DMS 273 treated with DMSO at 0.1 percent for 48 hours (cell line): ENCODE measurements at regions not wholly inside any gene's neighbourhood (a gene's known extent, or its start where the extent isn't known, plus 50 kb on each side); places are given as distances from the start of the nearest gene placed in this dataset.

Source experiments
- DNase-seq: peaks from one replicate; lab custom pipeline; 2025; lab: John Stamatoyannopoulos, UW

GRCh38 chr11:98545544-98546175, 475.1 kb upstream of the CNTN5 start:
- no peak for DNase-seq

- DNase-seq = no peak
These were observed 471.2 kb upstream of the CNTN5 start for GRCh38 chr11:98549571-98549970.

GRCh38 chr11:98559961-98560360, 460.8 kb upstream of the CNTN5 start:
- no peak for DNase-seq

DNA sequence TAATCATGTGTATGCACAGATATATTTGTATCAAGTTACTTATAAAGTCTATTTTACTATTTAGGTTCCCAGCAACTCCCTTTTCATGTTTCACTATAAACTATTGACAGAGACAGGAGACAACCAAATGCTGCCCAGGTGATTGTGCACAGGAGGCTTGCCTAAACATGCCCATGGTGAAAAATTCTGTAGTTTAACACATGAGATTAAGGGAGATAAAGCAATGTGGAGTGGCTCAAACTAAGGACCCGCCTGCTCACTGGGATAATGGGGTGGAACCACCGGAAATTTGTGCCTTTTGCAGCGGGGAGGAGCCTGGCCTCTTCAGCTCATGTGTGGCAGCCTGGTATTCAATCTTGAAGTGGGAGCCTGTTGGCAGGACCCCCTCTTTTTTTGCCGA, 459.5 kb upstream of the CNTN5 start:
- no peak for DNase-seq

GRCh38 chr11:98561877-98562395, 458.8 kb upstream of the CNTN5 start:
- DNase-seq = no peak

DNA sequence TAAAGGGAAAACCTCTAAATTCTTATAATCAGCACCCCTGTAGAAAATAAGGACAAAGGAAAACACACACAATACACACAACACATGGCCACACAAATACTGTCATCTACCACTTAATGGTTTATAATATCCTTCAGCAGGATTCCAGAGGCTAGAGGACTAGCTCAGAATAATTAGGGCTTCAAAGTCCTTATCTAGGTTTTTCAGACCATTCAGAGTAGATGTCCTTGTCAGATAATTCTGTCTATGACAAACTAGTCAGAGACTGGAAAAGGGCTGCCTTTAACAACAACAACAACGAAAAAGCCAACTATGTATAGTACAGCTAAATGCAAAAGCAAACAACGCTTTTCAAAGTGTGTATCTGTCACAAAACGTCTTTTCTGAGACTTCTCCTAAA, 456.5 kb upstream of the CNTN5 start:
- no peak for DNase-seq

DNA sequence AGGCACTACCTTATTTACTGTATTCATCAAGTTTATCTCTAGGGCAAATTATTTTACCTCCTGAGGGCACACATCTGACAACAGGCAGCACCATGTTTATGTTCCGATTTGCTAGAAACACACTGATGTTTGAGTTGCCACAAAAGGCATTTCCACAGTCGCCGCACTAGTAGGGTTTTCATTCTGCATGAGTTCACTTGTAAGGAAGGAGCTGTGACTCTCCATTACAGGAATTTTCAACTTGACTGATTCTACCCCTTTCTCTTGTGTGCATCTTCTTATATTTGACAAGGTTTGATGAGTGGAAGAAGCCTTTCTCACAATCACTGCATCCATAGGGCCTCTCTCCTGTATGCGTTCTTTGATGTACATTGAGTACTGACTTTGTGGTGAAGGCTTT, 455.9 kb upstream of the CNTN5 start:
- DNase-seq = no peak

GRCh38 chr11:98565311-98565710, 455.4 kb upstream of the CNTN5 start:
- no peak for DNase-seq

GRCh38 chr11:98566978-98567377, 453.8 kb upstream of the CNTN5 start:
- DNase-seq = no peak

GRCh38 chr11:98568013-98568412, 452.7 kb upstream of the CNTN5 start:
- DNase-seq = peak; percentile 80

DNA sequence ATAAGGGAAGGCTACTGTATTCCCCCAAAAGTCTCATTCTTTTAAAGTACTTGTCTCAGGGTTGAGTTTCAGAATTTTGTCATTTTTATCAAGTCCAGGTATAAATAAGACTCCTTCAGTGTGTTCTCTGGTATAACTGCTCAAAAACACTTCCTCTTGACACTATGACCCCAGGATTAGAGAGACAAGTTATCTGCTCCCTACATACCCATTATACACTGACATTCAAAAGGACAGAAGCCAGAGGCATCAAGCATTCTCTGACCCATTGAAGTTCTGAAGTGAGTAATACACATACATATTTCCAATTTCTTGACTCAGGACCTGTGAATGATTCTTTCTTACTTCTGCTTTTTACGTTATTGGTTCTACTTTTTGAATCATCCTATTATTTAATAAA, 447.8 kb upstream of the CNTN5 start:
- no peak for DNase-seq

DNA sequence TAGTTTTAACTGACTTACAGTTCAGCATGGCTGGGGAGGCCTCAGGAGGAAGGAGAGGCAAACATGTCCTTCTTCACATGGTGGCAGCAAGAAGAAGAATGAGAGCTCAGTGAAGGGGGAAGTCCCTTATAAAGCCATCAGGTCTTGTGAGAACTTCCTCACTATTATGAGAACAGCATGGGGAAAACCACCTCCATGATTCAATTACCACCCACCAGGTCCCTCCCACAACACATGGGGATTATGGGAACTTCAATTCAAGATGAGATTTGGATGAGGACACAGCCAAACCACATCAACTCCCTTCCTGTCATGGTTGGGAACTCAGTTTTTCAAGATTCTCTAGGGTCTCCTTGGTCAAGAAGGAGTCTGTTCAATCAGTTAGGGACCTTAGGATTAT, 432.9 kb upstream of the CNTN5 start:
- no peak for DNase-seq

DNA sequence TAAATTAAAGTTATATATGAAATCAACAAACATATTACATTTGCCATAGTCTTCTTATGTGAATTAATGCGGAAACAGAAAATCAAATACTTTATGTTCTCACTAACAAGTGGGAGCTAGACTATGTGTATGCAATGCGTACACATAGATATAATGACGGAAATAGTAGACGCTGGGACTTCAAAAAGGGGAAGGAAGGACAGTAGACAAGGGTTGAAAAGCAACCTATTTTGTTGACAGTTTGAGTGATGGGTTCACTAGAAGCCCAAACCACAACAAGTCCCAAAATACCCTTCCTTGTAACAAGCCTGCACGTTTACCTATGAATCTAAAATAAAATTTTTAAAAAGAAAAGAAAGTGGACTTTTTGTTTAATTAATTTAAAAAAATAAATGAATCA, 430.8 kb upstream of the CNTN5 start:
- no peak for DNase-seq

- DNase-seq = no peak
These were observed 420.6 kb upstream of the CNTN5 start for GRCh38 chr11:98600103-98600502.

DNA sequence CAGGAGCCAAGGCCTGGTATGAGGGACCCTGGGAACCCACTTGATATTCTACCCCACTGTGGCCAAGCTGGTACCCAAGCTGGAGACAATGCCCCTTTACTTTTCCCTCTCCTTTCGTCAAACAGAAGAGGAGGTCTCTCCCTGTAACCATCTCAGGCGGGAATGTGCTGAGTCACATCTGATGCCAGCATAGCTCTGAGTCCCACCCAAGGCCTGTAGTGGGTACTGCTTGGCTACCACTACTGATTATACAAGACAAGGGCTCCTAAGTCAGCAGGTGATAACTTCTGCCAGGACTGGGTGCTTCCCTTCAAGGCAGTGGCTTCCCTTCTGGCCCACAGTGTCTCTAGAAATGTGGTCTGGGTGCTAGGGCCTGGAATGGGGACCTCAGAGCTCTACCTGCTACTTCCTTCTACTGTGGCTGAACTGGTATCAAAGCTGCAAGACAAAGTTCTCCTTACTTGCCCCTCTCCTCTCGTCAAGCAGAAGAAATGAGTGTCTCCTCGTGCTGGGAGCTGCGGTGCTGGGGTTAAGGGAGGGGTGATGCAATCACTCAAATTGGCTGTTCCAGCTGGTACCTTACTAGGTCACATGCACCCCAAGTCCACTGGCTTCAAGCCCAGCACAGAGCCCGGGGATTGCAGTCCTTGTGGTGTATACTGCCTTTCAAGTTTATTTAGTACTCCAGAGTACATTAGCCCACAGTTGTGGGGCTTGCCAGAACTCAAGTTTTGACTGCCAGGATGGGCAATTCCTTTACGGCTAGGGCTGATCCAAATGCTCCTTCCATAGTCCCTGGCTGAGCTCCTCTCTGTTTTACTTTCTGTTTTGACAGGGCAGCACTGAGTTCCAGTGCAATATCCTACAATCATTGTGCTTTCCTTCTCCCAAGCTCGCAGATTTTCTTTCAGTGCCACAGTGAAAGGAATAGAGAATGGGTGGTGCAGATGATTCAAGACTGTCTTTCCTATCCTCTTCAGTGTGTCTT, 419.7 kb upstream of the CNTN5 start:
- no peak for DNase-seq

DNA sequence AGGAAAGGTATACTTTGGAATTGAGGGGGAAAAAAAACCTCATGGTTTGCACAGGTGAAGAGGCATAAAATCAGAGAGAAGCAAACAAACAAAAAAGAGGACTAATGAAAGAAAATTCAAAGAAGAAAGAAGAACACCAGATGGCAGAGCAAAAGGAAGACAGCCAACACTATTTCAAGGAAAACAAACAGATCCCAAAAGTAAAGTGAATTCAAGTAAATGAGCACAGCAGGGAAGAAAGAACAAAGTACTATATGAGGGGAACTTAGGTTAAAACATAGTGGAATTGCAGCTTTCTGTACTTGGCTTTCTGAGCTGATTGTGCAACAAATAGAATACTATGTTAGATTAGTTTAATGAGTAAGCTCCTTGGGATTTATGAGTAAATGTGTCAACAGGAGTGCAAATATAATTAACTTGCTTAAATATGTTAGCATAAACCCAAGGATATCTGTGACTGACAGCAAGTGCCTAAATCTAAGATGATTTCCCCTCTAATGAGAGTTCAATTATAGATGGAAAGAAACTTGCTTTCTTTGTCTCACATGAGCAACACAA, 404.6 kb upstream of the CNTN5 start:
- DNase-seq = no peak

DNA sequence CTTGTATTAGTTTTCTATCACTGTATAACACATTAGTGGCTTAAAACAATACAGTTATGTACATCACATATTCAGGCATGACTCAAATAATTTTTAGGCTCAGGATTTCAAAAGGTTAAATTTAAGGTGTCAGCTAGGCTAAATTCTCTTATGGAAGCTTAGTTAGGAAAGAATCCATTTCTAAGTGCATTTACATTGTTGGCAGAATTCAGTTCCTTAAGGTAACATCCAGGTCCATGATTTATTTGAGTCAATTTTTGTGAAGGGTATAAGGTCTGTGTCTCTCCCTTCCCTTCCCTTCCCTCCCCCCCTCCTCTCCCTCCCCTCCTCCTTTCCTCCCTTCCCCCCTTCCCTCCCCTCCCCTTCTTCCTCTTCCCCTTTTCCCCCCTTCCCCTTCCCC, 399.0 kb upstream of the CNTN5 start:
- no peak for DNase-seq

- DNase-seq = peak; percentile 13
These were observed 395.2 kb upstream of the CNTN5 start for GRCh38 chr11:98625526-98625925.

- DNase-seq = no peak
These were observed 390.0 kb upstream of the CNTN5 start for GRCh38 chr11:98630736-98631135.

DNA sequence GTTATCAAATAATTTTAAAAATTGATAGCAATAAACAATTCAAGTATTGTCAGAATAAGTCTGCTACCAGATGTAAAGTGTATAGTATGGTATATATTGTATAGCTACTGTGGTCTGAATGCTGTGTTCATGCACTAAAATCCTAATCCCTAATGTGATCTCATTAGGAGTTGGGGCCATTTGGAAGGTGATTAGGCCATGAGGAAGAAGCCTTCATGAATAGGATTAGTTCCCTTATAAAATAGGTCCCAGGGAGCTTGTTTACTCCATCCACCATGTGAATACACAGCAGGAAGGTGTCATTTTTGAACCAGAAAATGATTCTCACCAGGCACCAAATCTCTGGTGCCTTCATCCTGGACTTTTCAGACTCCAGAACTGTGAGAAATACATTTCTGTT, 363.0 kb upstream of the CNTN5 start:
- DNase-seq = no peak

GRCh38 chr11:98659431-98659830, 361.3 kb upstream of the CNTN5 start:
- DNase-seq = no peak

- DNase-seq = no peak
These were observed 346.4 kb upstream of the CNTN5 start for GRCh38 chr11:98674390-98674789.

DNA sequence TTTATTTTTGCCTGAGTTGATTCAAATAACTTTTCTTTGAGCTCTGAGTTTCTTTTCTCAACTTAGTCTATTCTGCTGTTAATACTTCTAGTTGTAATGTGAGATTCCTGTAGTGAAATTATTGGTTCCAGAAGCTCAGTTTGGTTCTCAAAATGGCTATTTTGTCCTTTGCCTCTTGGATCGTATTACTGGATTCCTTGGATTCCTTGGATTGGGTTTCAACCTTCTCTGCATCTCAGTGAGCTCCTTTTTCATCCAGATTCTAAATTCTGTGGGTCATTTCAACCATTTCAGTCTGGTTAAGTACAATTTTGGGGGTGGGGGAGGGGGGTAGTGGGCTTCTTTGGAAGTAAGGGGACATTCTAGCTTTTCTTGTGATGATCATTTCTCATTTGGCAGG, 341.1 kb upstream of the CNTN5 start:
- no peak for DNase-seq
